HEK293T (cell line): ENCODE measurements at regions not wholly inside any gene's neighbourhood (a gene's known extent, or its start where the extent isn't known, plus 50 kb on each side); places are given as distances from the start of the nearest gene placed in this dataset.

Source experiments
- BHLHE40 ChIP-seq: fragments of 450-650 bp; IDR thresholded peaks from 2 replicates; pipeline ENCODE4 v1.6.1; 2016; ENCODE audit warnings: mild to moderate bottlenecking, moderate library complexity, borderline replicate concordance
- FOXK2 ChIP-seq: fragments of 450-650 bp; IDR thresholded peaks from 2 replicates; pipeline ENCODE4 v1.6.1; 2016; ENCODE audit warnings: mild to moderate bottlenecking
- PKNOX1 ChIP-seq: fragments of 450-650 bp; IDR thresholded peaks from 2 replicates; pipeline ENCODE4 v1.6.1; 2016
- SP1 ChIP-seq: fragments of 450-650 bp; IDR thresholded peaks from 2 replicates; pipeline ENCODE4 v1.6.1; 2017
- SUZ12 ChIP-seq: fragments of 450-650 bp; IDR thresholded peaks from 2 replicates; pipeline ENCODE4 v1.6.1; 2016; ENCODE audit warnings: mild to moderate bottlenecking

- TF ChIP-seq SUZ12 (no peak), BHLHE40 (no peak), FOXK2 (no peak), PKNOX1 (no peak), SP1 (no peak)
Measured at GRCh38 chr16:51757921-51758479, 606.9 kb upstream of the SALL1 start.
